SK-N-SH (cell line): ENCODE measurements at regions not wholly inside any gene's neighbourhood (a gene's known extent, or its start where the extent isn't known, plus 50 kb on each side); places are given as distances from the start of the nearest gene placed in this dataset.

Experiments
- CTCF ChIA-PET: fragments of 300-600, 350-600 bp; formaldehyde crosslinking; extraction: SDS; loops from one replicate; lab custom pipeline; 2021; lab: Yijun Ruan, JAX
- POLR2A ChIA-PET: fragments of 350-600 bp; sonication (Branson Sonifier 250); formaldehyde crosslinking; extraction: SDS; loops from one replicate; lab custom pipeline; 2020; ENCODE audit warnings: antibody characterized with exemption, inconsistent platforms; lab: Yijun Ruan, JAX
- DNase-seq: peaks from one replicate; pipeline ENCODE4 v3.0.0; 2012
- H2AFZ ChIP-seq: fragments of 200-600 bp; sonication (generic); 2 replicates; pipeline ENCODE4 v1.8.1; 2016; ENCODE audit warnings: antibody characterized with exemption, mild to moderate bottlenecking, low read depth
- H3F3A ChIP-seq: fragments of 200-600 bp; sonication (generic); replicated peaks from 2 replicates; pipeline ENCODE3; 2016; ENCODE audit warnings: antibody characterized with exemption, mild to moderate bottlenecking; ENCODE audit not compliant: insufficient read depth
- H3K27ac ChIP-seq, 2 experiments: fragments of 200-500 bp in 1 of 2; fragments of 200-600 bp in 1 of 2; sonication (Bioruptor generic) in 1 of 2; sonication (generic), shearing (Covaris generic) in 1 of 2; 2 replicates each; pipeline versions ENCODE4 v1.5.1 to v1.6.1; 2014 to 2016; ENCODE audit warnings: low read depth in 2 of 2, inconsistent platforms in 1 of 2, low read length in 1 of 2, mild to moderate bottlenecking in 1 of 2, mixed read lengths in 1 of 2
- H3K27me3 ChIP-seq: fragments of 200-600 bp; sonication (generic), shearing (Covaris generic); 2 replicates; pipeline ENCODE4 v1.6.1; 2016; ENCODE audit warnings: mixed run types; ENCODE audit not compliant: insufficient read depth
- H3K36me3 ChIP-seq, 2 experiments: fragments of 200-500 bp in 1 of 2; fragments of 200-600 bp in 1 of 2; sonication (Bioruptor generic) in 1 of 2; sonication (generic) in 1 of 2; replicated peaks in 1 of 2; 2 replicates each; pipeline versions ENCODE3 to v1.5.1; 2014 to 2016; ENCODE audit warnings: low read length in 1 of 2, mild to moderate bottlenecking in 1 of 2; ENCODE audit not compliant: insufficient read depth in 2 of 2, control insufficient read depth in 1 of 2
- H3K4me1 ChIP-seq, 2 experiments: fragments of 200-500 bp in 1 of 2; fragments of 200-600 bp in 1 of 2; sonication (Bioruptor generic) in 1 of 2; sonication (generic), shearing (Covaris generic) in 1 of 2; 2 replicates each; pipeline versions ENCODE4 v1.5.1 to v1.6.1; 2014 to 2016; ENCODE audit warnings: low read depth in 1 of 2, low read length in 1 of 2, mixed run types in 1 of 2; ENCODE audit not compliant: insufficient read depth in 2 of 2, control insufficient read depth in 1 of 2
- H3K4me2 ChIP-seq: fragments of 200-600 bp; sonication (generic), shearing (Covaris generic); 2 replicates; pipeline ENCODE4 v1.6.1; 2017; ENCODE audit warnings: mixed run types
- H3K4me3 ChIP-seq, 2 experiments: fragments of 200-500 bp in 1 of 2; fragments of 200-600 bp in 1 of 2; sonication (Bioruptor generic) in 1 of 2; sonication (generic), shearing (Covaris generic) in 1 of 2; 2 replicates each; pipeline versions ENCODE4 v1.5.1 to v1.8.1; 2014 to 2016; ENCODE audit warnings: low read depth in 2 of 2, inconsistent platforms in 1 of 2, low read length in 1 of 2, mild to moderate bottlenecking in 1 of 2, mixed read lengths in 1 of 2, moderate library complexity in 1 of 2
- H3K79me2 ChIP-seq: fragments of 200-600 bp; sonication (generic); 2 replicates; pipeline ENCODE4 v1.8.1; 2017; ENCODE audit warnings: mild to moderate bottlenecking; ENCODE audit not compliant: insufficient read depth
- H3K9ac ChIP-seq: fragments of 200-600 bp; sonication (generic); 2 replicates; pipeline ENCODE4 v1.6.1; 2017; ENCODE audit warnings: mixed run types
- H3K9me2 ChIP-seq: fragments of 200-600 bp; sonication (generic); 2 replicates; pipeline ENCODE4 v1.6.1; 2017; ENCODE audit warnings: mixed run types
- H3K9me3 ChIP-seq: fragments of 200-600 bp; sonication (generic); 2 replicates; pipeline ENCODE4 v1.6.1; 2017; ENCODE audit warnings: mixed run types, mild to moderate bottlenecking, moderate library complexity
- H4K20me1 ChIP-seq: fragments of 200-600 bp; sonication (generic); 2 replicates; pipeline ENCODE4 v1.6.1; 2017; ENCODE audit warnings: mild to moderate bottlenecking, mixed run types; ENCODE audit not compliant: insufficient read depth
- CHD2 ChIP-seq: fragments of 150-350 bp; IDR thresholded peaks from 2 replicates; pipeline ENCODE4 v1.6.1; 2018; ENCODE audit warnings: low read length; ENCODE audit not compliant: partially characterized antibody
- ELF1 ChIP-seq: IDR thresholded peaks from 2 replicates; pipeline ENCODE4 v1.4.0; 2012
- FOXM1 ChIP-seq: IDR thresholded peaks from 2 replicates; pipeline ENCODE4 v1.4.0; 2012; ENCODE audit warnings: low read depth, mild to moderate bottlenecking
- GABPA ChIP-seq: IDR thresholded peaks from 2 replicates; pipeline ENCODE4 v1.4.0; 2012; ENCODE audit warnings: low read depth, mild to moderate bottlenecking
- JUND ChIP-seq: IDR thresholded peaks from 2 replicates; pipeline ENCODE4 v1.4.0; 2012
- MXI1 ChIP-seq: IDR thresholded peaks from 2 replicates; pipeline ENCODE4 v1.6.1; 2012; ENCODE audit warnings: mild to moderate bottlenecking, low read depth, low read length, improper control_type of control experiment
- NRF1 ChIP-seq: IDR thresholded peaks from 2 replicates; pipeline ENCODE4 v1.6.1; 2012; ENCODE audit warnings: low read depth, mild to moderate bottlenecking, low read length
- RAD21 ChIP-seq: IDR thresholded peaks from 2 replicates; pipeline ENCODE4 v1.6.1; 2012; ENCODE audit warnings: mild to moderate bottlenecking, low read length
- RXRA ChIP-seq: IDR thresholded peaks from 2 replicates; pipeline ENCODE4 v1.4.0; 2012; ENCODE audit warnings: low read depth, mild to moderate bottlenecking, borderline replicate concordance
- SIN3A ChIP-seq: IDR thresholded peaks from 2 replicates; pipeline ENCODE4 v1.6.1; 2012; ENCODE audit warnings: low read depth, mild to moderate bottlenecking, low read length, moderate library complexity, borderline replicate concordance
- TAF1 ChIP-seq: IDR thresholded peaks from 2 replicates; pipeline ENCODE4 v1.6.1; 2012; ENCODE audit warnings: low read depth, mild to moderate bottlenecking, low read length, moderate library complexity, borderline replicate concordance
- WGBS: methylation state at CpG from one replicate; pipeline ENCODE4 v1.1.6; 2017; ENCODE audit warnings: low lambda C conversion rate; 5-methylcytosine and 5-hydroxymethylcytosine counted together
- TF ChIP-seq, protein P1 (sequence below): IDR thresholded peaks from 2 replicates; pipeline ENCODE4 v1.6.1; 2012; ENCODE audit warnings: mild to moderate bottlenecking, low read depth, low read length, moderate library complexity
- TF ChIP-seq, protein P2 (sequence below): IDR thresholded peaks from 2 replicates; pipeline ENCODE4; 2012
- TF ChIP-seq, protein P3 (sequence below): IDR thresholded peaks from 2 replicates; pipeline ENCODE4 v1.4.0; 2012; ENCODE audit warnings: low read depth, borderline replicate concordance

- ChIA-PET CTCF (no interaction called here), POLR2A (no interaction called here)
- H3K4me3 ChIP-seq = no peak overlapping the region
- no peaks in the 10 kb centered on the region for H3K36me3 ChIP-seq
- H3K9me3 ChIP-seq = no peaks in the 10 kb centered on the region
- no peak overlapping the region for H3K27ac ChIP-seq
- H3K4me1 ChIP-seq = no peaks in the 10 kb centered on the region
- H3K27me3 ChIP-seq = no peaks in the 10 kb centered on the region
- H3K9ac ChIP-seq = no peak overlapping the region
- no peaks in the 10 kb centered on the region for H3K9me2 ChIP-seq
- H3K4me2 ChIP-seq = no peak overlapping the region
- H3F3A ChIP-seq = no peaks in the 10 kb centered on the region
- DNase-seq = no peak
- no peak for TF ChIP-seq NRF1
- TF ChIP-seq JUND = no peak
- no peak for TF ChIP-seq TAF1
- TF ChIP-seq FOXM1 = no peak
- TF ChIP-seq RAD21 = no peak; the same call in 1 of the 2 replicates
- TF ChIP-seq MXI1 = no peak
- no peak for TF ChIP-seq RXRA
- no peak for TF ChIP-seq SIN3A
- no peak for TF ChIP-seq GABPA
- TF ChIP-seq ELF1 = no peak
- TF ChIP-seq, protein P1, sequence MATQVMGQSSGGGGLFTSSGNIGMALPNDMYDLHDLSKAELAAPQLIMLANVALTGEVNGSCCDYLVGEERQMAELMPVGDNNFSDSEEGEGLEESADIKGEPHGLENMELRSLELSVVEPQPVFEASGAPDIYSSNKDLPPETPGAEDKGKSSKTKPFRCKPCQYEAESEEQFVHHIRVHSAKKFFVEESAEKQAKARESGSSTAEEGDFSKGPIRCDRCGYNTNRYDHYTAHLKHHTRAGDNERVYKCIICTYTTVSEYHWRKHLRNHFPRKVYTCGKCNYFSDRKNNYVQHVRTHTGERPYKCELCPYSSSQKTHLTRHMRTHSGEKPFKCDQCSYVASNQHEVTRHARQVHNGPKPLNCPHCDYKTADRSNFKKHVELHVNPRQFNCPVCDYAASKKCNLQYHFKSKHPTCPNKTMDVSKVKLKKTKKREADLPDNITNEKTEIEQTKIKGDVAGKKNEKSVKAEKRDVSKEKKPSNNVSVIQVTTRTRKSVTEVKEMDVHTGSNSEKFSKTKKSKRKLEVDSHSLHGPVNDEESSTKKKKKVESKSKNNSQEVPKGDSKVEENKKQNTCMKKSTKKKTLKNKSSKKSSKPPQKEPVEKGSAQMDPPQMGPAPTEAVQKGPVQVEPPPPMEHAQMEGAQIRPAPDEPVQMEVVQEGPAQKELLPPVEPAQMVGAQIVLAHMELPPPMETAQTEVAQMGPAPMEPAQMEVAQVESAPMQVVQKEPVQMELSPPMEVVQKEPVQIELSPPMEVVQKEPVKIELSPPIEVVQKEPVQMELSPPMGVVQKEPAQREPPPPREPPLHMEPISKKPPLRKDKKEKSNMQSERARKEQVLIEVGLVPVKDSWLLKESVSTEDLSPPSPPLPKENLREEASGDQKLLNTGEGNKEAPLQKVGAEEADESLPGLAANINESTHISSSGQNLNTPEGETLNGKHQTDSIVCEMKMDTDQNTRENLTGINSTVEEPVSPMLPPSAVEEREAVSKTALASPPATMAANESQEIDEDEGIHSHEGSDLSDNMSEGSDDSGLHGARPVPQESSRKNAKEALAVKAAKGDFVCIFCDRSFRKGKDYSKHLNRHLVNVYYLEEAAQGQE = no peak
- TF ChIP-seq, protein P2, sequence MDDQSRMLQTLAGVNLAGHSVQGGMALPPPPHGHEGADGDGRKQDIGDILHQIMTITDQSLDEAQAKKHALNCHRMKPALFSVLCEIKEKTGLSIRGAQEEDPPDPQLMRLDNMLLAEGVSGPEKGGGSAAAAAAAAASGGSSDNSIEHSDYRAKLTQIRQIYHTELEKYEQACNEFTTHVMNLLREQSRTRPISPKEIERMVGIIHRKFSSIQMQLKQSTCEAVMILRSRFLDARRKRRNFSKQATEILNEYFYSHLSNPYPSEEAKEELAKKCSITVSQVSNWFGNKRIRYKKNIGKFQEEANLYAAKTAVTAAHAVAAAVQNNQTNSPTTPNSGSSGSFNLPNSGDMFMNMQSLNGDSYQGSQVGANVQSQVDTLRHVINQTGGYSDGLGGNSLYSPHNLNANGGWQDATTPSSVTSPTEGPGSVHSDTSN = no peak
- TF ChIP-seq, protein P3, sequence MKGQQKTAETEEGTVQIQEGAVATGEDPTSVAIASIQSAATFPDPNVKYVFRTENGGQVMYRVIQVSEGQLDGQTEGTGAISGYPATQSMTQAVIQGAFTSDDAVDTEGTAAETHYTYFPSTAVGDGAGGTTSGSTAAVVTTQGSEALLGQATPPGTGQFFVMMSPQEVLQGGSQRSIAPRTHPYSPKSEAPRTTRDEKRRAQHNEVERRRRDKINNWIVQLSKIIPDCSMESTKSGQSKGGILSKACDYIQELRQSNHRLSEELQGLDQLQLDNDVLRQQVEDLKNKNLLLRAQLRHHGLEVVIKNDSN = no peak
- no peak for TF ChIP-seq CHD2
- TF ChIP-seq, all 33 proteins: peak for 0
- Histone ChIP-seq H4K20me1 (no peaks in the 10 kb centered on the region), H3K79me2 (no peaks in the 10 kb centered on the region), H2AFZ (no peak overlapping the region)
- WGBS = 15% methylated on average over 3 of the region's 3 CpGs
Measured at GRCh38 chr2:77977471-77978063, 455.4 kb upstream of the LRRTM4 start.
